Right hindlimb (tissue), 1 donor: ENCODE measurements at regions not wholly inside any gene's neighbourhood (a gene's known extent, or its start where the extent isn't known, plus 50 kb on each side); places are given as distances from the start of the nearest gene placed in this dataset.
A peak's percentile ranks its signal among the peaks of the same experiment; 100 is the strongest.

Experiments used
- DNase-seq: peaks from one replicate; pipeline ENCODE4 v3.0.0-alpha.2; 2018

DNA sequence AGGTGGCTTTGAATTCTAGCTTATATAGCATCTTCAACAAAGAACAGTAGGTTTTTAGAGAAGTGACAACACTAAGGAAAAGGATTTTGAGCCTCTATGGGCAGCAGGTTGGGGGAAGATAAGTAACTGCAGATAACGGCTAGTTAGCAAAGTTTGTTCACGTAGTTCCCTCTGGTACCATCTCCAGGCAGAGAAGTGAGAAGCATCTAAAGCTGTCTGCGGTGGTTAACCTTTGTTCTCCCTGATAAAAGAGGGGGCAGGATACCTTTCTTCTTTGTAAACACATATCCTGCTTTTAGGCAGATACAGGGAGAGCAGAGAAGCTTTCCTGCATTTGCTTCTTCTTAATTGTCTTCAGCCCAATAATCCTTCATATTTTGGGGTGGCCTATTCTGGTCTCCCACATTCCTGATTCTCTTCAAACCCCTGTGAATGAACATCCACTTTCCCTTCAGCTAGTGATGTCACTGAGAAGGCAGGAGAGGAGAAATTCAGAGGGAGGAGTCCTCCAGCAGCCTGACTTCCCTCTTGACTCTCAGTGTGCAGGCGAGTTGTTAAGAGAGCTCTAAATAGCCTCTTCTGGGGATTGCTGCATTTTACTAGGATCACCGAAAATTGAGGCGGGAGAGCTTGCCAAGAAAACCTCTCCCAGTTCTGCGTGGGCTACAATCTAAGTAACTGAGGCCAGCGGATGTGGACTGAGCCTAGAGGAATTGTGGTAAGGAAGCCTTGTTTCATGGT, 393.7 kb upstream of the C2CD4B start:
- DNase-seq = peak; percentile 82

- no peak for DNase-seq
Measured at GRCh38 chr15:62559381-62559733, 394.3 kb upstream of the C2CD4B start.

DNA sequence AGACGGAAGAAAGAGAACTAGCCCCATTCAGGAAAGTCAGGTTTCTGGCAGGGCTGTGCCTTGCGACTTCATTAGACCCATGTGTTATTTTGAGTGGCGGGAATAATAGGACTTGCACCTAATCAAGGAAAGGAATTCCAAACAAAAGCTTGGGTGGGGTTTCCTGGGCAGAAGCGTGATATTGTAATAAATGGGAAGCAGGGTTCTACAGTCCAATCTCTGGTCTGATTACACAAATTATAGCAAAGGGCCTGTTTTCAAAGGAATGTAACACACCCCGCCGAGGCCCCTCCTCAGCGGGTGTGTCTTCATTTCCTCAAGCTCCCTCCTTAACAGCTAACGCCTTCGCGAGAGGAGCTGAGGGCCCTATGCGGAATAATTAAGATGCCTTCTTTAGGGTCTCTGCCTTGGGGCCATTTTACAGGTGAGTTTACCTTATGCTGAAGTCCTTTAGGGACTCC, 396.0 kb upstream of the C2CD4B start:
- DNase-seq = no peak

DNA sequence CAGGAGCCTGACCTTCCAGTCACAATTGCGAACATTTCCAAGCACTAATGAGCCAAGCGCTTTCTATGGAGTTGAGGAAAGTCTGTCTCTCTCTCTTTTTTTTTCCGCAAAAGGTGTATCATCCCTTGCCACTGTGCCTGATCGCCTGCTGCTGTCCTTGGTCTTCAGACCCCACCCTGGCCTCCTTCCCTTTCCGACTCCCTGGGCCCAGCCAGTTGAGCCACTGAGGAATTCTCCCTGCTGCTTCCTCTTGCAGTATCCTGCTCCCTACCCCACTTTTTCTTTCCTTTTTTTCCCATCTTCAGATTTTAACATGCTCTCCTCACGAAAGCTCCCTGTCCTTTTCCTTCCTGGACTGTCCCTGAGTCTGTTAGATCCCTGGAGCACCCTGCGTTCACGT, 396.5 kb upstream of the C2CD4B start:
- no peak for DNase-seq

DNA sequence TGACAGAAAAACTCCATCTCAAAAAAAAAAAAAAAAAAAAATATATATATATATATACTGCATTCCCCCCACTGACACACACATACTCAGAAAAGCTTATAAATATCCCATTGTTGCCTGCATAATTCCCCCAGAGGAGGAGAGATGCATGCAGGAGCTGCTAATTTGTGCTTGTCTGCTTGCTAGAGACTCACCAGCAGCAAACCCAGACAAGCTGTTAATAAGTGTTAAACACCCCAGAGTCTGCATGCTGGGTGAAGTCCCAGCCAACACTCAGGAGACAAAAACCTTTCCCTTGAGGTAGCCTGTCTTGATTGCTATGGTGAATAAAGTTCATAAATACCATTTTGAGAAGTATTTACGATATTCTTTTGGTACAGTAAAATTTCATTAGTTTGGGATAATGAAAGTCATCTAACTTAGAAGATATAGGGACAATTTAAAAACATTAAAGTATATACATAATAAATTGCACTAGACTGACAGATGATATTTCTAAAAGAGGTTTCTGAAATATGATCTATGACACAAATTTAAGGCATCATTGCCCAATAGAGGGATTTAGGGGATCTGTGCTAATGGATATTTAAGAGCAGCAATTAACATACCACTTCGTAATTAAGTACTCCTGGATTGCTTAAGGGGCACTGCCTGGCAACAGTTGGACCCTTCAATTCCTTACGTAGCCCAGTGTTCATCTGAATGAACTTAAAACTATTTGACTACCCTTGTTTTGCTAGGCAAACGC, 400.0 kb upstream of the C2CD4B start:
- DNase-seq = no peak

DNA sequence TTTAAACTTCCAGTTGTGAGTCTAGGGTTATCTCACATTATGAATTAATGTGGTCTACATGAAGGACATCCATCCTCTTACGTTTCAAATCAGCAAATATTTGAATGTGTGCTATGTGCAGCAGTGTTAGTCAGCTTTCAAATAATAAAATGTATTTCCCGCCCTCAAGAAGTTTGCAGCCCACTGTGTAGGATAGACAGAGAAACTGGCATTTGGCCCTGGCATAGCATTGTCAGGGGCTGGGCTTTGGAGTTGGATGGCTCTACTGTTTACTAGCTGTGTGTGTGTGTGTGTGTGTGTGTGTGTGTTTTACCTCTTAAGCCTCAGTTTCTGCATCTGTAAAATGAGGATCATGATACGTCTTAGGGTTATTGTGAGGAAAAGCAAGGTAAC, 400.5 kb upstream of the C2CD4B start:
- DNase-seq = no peak

DNA sequence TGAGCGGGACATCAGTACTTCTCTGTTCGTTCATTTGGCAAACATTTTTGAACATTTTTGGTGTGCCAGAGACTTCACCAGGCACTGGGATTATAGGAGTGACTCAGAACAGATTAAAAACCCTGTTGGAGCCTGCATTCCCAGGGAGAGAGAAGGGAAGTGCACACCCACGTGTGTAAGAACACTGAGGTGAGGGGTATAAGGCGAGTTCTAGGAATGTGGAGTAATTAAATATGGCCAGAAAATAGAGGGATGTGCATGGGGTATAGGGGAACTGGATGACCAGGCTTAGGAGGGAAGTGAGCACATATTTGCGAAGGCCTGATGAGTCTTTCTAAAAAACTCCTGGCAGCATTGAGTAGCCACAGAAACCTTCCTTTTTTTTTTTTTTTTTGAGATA, 401.2 kb upstream of the C2CD4B start:
- no peak for DNase-seq

- DNase-seq = no peak
Measured at GRCh38 chr15:62567501-62567900, 402.4 kb upstream of the C2CD4B start.

- DNase-seq = no peak
Measured at GRCh38 chr15:62568004-62568403, 402.9 kb upstream of the C2CD4B start.

- no peak for DNase-seq
Measured at GRCh38 chr15:62568702-62569101, 403.6 kb upstream of the C2CD4B start.

- DNase-seq = no peak
Measured at GRCh38 chr15:62569460-62570404, 404.6 kb upstream of the C2CD4B start.

- no peak for DNase-seq
Measured at GRCh38 chr15:62570405-62570783, 405.3 kb upstream of the C2CD4B start.

- DNase-seq = no peak
Measured at GRCh38 chr15:62571072-62571471, 406.0 kb upstream of the C2CD4B start.

GRCh38 chr15:62572797-62573196, 407.7 kb upstream of the C2CD4B start:
- DNase-seq = no peak

GRCh38 chr15:62573876-62574275, 408.8 kb upstream of the C2CD4B start:
- DNase-seq = no peak

GRCh38 chr15:62578546-62578945, 413.5 kb upstream of the C2CD4B start:
- no peak for DNase-seq

DNA sequence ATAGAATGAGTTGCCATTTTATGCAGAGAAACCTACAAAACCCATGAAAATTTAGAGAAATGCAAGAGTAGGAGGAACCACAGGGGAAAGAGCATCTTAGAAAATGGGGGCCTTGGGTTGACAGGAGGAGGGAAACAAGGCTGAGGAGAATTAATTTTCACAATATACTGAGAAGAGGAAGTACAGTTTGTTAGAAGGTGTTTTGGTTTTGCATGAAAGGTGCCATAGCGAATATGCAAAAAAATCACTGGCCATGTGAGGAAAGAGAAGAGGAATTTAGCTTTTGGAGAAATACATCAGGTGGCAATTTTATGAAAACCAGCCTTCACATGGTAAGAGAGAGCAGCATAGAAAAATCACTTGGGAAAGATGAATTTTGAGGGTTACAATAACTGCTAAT, 413.9 kb upstream of the C2CD4B start:
- DNase-seq = no peak

DNA sequence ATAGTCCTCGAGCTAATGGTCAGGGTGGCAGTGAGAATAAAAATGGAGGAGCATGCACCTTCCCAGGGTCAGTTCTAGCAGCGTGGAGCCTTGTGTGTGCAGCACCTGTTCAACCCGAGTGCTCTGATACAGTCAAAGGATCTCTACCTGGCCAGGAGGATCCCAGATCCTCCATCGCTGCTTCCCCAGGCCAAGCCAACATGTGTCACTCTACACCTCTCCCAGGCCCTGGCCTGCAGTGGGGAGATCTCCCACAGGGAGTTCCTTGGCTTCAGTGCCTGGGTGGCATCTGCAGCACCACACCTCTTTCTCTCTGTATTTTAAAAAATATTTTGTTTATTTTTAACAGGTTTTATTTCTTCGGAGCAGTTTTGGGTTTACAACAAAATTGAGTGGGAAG, 414.8 kb upstream of the C2CD4B start:
- no peak for DNase-seq

GRCh38 chr15:62582580-62582979, 417.5 kb upstream of the C2CD4B start:
- DNase-seq = no peak

- no peak for DNase-seq
Measured at GRCh38 chr15:62584301-62585235, 419.5 kb upstream of the C2CD4B start.

- DNase-seq = no peak
Measured at GRCh38 chr15:62588938-62589670, 424.0 kb upstream of the C2CD4B start.
